OCI-LY3 (cell line): ENCODE measurements at regions not wholly inside any gene's neighbourhood (a gene's known extent, or its start where the extent isn't known, plus 50 kb on each side); places are given as distances from the start of the nearest gene placed in this dataset.

ENCODE experiments used
- H2AFZ ChIP-seq: fragments of 200-600, 300-600 bp; shearing (Covaris generic); 2 replicates; pipeline ENCODE4 v1.6.0; 2014; ENCODE audit warnings: antibody characterized with exemption, low read depth, low read length
- H3K27ac ChIP-seq: fragments of 200-600, 300-600 bp; sonication (generic); 2 replicates; pipeline ENCODE4 v1.5.1; 2014; ENCODE audit warnings: mild to moderate bottlenecking, low read length, moderate library complexity, mixed read lengths
- H3K27me3 ChIP-seq: fragments of 200-600, 300-600 bp; sonication (generic); 2 replicates; pipeline ENCODE4 v1.6.1; 2014; ENCODE audit warnings: low read depth, low read length, mixed read lengths
- H3K36me3 ChIP-seq: fragments of 200-600, 300-600 bp; sonication (generic); replicated peaks from 2 replicates; pipeline ENCODE3; 2014; ENCODE audit warnings: low read depth, low read length, mixed read lengths
- H3K4me1 ChIP-seq: fragments of 300-600, 200-600 bp; sonication (generic); 2 replicates; pipeline ENCODE4 v1.6.1; 2014; ENCODE audit warnings: low read length, mixed read lengths
- H3K4me2 ChIP-seq: fragments of 200-600, 300-600 bp; sonication (generic); 2 replicates; pipeline ENCODE4 v1.6.1; 2014; ENCODE audit warnings: low read length, mixed read lengths
- H3K4me3 ChIP-seq: fragments of 300-600, 200-600 bp; sonication (generic); 2 replicates; pipeline ENCODE4 v1.5.1; 2014; ENCODE audit warnings: antibody characterized with exemption, mild to moderate bottlenecking, low read length, moderate library complexity
- H3K79me2 ChIP-seq: fragments of 300-600, 200-600 bp; shearing (Covaris generic); 2 replicates; pipeline ENCODE4 v1.6.1; 2014; ENCODE audit warnings: mild to moderate bottlenecking, low read length, mixed read lengths
- H3K9ac ChIP-seq: fragments of 300-600, 200-600 bp; shearing (Covaris generic); 2 replicates; pipeline ENCODE4 v1.6.0; 2014; ENCODE audit warnings: mild to moderate bottlenecking, low read length, moderate library complexity
- H3K9me3 ChIP-seq: fragments of 200-600, 300-600 bp; shearing (Covaris generic); 2 replicates; pipeline ENCODE4 v1.6.1; 2014; ENCODE audit warnings: low read length, mixed read lengths; ENCODE audit not compliant: insufficient read depth
- H4K20me1 ChIP-seq: fragments of 200-600, 300-600 bp; sonication (generic); 2 replicates; pipeline ENCODE4 v1.6.1; 2016; ENCODE audit warnings: low read length, mixed read lengths; ENCODE audit not compliant: insufficient read depth
- EZH2phosphoT487 ChIP-seq: fragments of 200-600 bp; shearing (Covaris generic); IDR thresholded peaks from 2 replicates; pipeline ENCODE4 v1.6.1; 2018; ENCODE audit warnings: antibody characterized with exemption, mixed run types, low read depth
- TF ChIP-seq, protein P1 (sequence below): fragments of 200-600, 300-600 bp; sonication (generic); IDR thresholded peaks from 2 replicates; pipeline ENCODE4 v1.5.1; 2014; ENCODE audit warnings: antibody characterized with exemption, low read length, low read depth

- H2AFZ ChIP-seq, result no peak overlapping the region
- no peaks in the 10 kb centered on the region for H3K36me3 ChIP-seq
- no peaks in the 10 kb centered on the region for H3K27me3 ChIP-seq
- no peaks in the 10 kb centered on the region for H3K79me2 ChIP-seq
- H3K27ac ChIP-seq, result no peak overlapping the region
- H3K9me3 ChIP-seq, result no peaks in the 10 kb centered on the region
- no peak overlapping the region for H3K9ac ChIP-seq
- no peaks in the 10 kb centered on the region for H3K4me1 ChIP-seq
- H3K4me2 ChIP-seq, result no peak overlapping the region
- H3K4me3 ChIP-seq, result no peak overlapping the region
- no peaks in the 10 kb centered on the region for H4K20me1 ChIP-seq
- TF ChIP-seq EZH2phosphoT487, result no peak
- TF ChIP-seq, protein P1, sequence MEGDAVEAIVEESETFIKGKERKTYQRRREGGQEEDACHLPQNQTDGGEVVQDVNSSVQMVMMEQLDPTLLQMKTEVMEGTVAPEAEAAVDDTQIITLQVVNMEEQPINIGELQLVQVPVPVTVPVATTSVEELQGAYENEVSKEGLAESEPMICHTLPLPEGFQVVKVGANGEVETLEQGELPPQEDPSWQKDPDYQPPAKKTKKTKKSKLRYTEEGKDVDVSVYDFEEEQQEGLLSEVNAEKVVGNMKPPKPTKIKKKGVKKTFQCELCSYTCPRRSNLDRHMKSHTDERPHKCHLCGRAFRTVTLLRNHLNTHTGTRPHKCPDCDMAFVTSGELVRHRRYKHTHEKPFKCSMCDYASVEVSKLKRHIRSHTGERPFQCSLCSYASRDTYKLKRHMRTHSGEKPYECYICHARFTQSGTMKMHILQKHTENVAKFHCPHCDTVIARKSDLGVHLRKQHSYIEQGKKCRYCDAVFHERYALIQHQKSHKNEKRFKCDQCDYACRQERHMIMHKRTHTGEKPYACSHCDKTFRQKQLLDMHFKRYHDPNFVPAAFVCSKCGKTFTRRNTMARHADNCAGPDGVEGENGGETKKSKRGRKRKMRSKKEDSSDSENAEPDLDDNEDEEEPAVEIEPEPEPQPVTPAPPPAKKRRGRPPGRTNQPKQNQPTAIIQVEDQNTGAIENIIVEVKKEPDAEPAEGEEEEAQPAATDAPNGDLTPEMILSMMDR, result no peak
Measured at GRCh38 chrX:139049465-139049864, 337.9 kb upstream of the FGF13 start.

- no peak overlapping the region for H3K4me3 ChIP-seq
- no peaks in the 10 kb centered on the region for H4K20me1 ChIP-seq
- H3K36me3 ChIP-seq, result no peaks in the 10 kb centered on the region
- no peaks in the 10 kb centered on the region for H3K79me2 ChIP-seq
- TF ChIP-seq, protein P1, result no peak
- TF ChIP-seq EZH2phosphoT487, result no peak
- no peaks in the 10 kb centered on the region for H3K9me3 ChIP-seq
- H3K27ac ChIP-seq, result no peak overlapping the region
- no peak overlapping the region for H2AFZ ChIP-seq
- H3K4me2 ChIP-seq, result no peak overlapping the region
- H3K9ac ChIP-seq, result no peak overlapping the region
- no peaks in the 10 kb centered on the region for H3K4me1 ChIP-seq
- H3K27me3 ChIP-seq, result no peaks in the 10 kb centered on the region
Measured at GRCh38 chrX:139044680-139045079, 333.2 kb upstream of the FGF13 start.

GRCh38 chrX:139039041-139039440 lies 327.5 kb upstream of the FGF13 start:
- Histone ChIP-seq H3K4me3 (no peak overlapping the region), H4K20me1 (no peaks in the 10 kb centered on the region), H3K79me2 (no peaks in the 10 kb centered on the region), H3K27me3 (no peaks in the 10 kb centered on the region), H3K4me1 (no peaks in the 10 kb centered on the region), H3K36me3 (no peaks in the 10 kb centered on the region), H3K9me3 (no peaks in the 10 kb centered on the region), H3K27ac (no peak overlapping the region), H3K4me2 (no peak overlapping the region), H3K9ac (no peak overlapping the region), H2AFZ (no peak overlapping the region)
- TF ChIP-seq, protein P1, result no peak
- TF ChIP-seq EZH2phosphoT487, result no peak

GRCh38 chrX:139026811-139027210 lies 315.3 kb upstream of the FGF13 start:
- Histone ChIP-seq H3K36me3 (no peaks in the 10 kb centered on the region), H3K27ac (no peak overlapping the region), H3K4me1 (no peaks in the 10 kb centered on the region), H3K4me2 (no peak overlapping the region), H3K79me2 (no peaks in the 10 kb centered on the region), H2AFZ (no peak overlapping the region), H3K4me3 (no peak overlapping the region), H3K27me3 (no peaks in the 10 kb centered on the region), H3K9me3 (no peaks in the 10 kb centered on the region), H4K20me1 (no peaks in the 10 kb centered on the region), H3K9ac (no peak overlapping the region)
- no peak for TF ChIP-seq EZH2phosphoT487
- TF ChIP-seq, protein P1, result no peak
